ENCODE measurements at regions not wholly inside any gene's neighbourhood (a gene's known extent, or its start where the extent isn't known, plus 50 kb on each side); places are given as distances from the start of the nearest gene placed in this dataset.

GRCh38 chr18:1539276-1539675, 634.6 kb downstream of the ADCYAP1 start:
- TF ChIP-seq BHLHE40 (IDR thresholded peaks at IDR 0.05; ENCODE audit: borderline replicate concordance), result no peak
- TF ChIP-seq TARDBP (IDR thresholded peaks at IDR 0.05), result no peak
- no peak for TF ChIP-seq SP1 (IDR thresholded peaks at IDR 0.05)
- no peak for TF ChIP-seq ELF4 (IDR thresholded peaks at IDR 0.05)
- no peak for TF ChIP-seq HDGF (IDR thresholded peaks at IDR 0.05; ENCODE audit: borderline replicate concordance)
- TF ChIP-seq SUZ12 (IDR thresholded peaks at IDR 0.05), result no peak
- TF ChIP-seq, protein P1, sequence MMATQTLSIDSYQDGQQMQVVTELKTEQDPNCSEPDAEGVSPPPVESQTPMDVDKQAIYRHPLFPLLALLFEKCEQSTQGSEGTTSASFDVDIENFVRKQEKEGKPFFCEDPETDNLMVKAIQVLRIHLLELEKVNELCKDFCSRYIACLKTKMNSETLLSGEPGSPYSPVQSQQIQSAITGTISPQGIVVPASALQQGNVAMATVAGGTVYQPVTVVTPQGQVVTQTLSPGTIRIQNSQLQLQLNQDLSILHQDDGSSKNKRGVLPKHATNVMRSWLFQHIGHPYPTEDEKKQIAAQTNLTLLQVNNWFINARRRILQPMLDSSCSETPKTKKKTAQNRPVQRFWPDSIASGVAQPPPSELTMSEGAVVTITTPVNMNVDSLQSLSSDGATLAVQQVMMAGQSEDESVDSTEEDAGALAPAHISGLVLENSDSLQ (IDR thresholded peaks at IDR 0.05), result no peak
- no peak for TF ChIP-seq FOXK2 (IDR thresholded peaks at IDR 0.05)
- no peak for TF ChIP-seq FOXA1 (IDR thresholded peaks at IDR 0.05)
- no peak for TF ChIP-seq ARNT (IDR thresholded peaks at IDR 0.05)
- TF ChIP-seq LEF1 (IDR thresholded peaks at IDR 0.05; ENCODE audit: borderline replicate concordance), result no peak
- TF ChIP-seq NFRKB (IDR thresholded peaks at IDR 0.05), result no peak

Data from HEK293T (cell line).